Neural cell (in vitro differentiated cells): ENCODE measurements at regions not wholly inside any gene's neighbourhood (a gene's known extent, or its start where the extent isn't known, plus 50 kb on each side); places are given as distances from the start of the nearest gene placed in this dataset.
"Not testable (repeated sequence)": the region's sequence is repeated elsewhere in the genome, so short reads cannot be mapped to it uniquely, and the experiment has no call there.

ENCODE experiments used
- H2AFZ ChIP-seq: fragments of 200-600, 300-800 bp; sonication (generic), shearing (Covaris generic); 2 replicates; pipeline ENCODE4 v1.6.0; 2014; ENCODE audit warnings: low read depth, mild to moderate bottlenecking, antibody characterized with exemption, low read length, moderate library complexity
- H3F3A ChIP-seq: fragments of 200-600 bp; shearing (Covaris generic); 2 replicates; pipeline ENCODE4 v1.6.1; 2016; ENCODE audit warnings: mild to moderate bottlenecking, moderate library complexity, mixed read lengths, antibody characterized with exemption, low read length; ENCODE audit not compliant: insufficient read depth, poor library complexity, severe bottlenecking
- H3K27ac ChIP-seq: fragments of 200-600, 300-800 bp; sonication (generic), shearing (Covaris generic); 2 replicates; pipeline ENCODE4 v1.5.1; 2014; ENCODE audit warnings: mild to moderate bottlenecking, low read length, moderate library complexity
- H3K27me3 ChIP-seq: fragments of 300-800, 200-600 bp; sonication (generic), shearing (Covaris generic); 2 replicates; pipeline ENCODE4 v1.6.0; 2014; ENCODE audit warnings: mild to moderate bottlenecking, low read depth, low read length, moderate library complexity; ENCODE audit not compliant: insufficient read depth
- H3K36me3 ChIP-seq: fragments of 300-800, 200-600 bp; sonication (generic), shearing (Covaris generic); 2 replicates; pipeline ENCODE4 v1.5.1; 2014; ENCODE audit warnings: mild to moderate bottlenecking, antibody characterized with exemption, low read length, moderate library complexity; ENCODE audit not compliant: insufficient read depth
- H3K4me2 ChIP-seq: fragments of 300-800, 200-600 bp; sonication (generic), shearing (Covaris generic); 2 replicates; pipeline ENCODE4 v1.6.0; 2014; ENCODE audit warnings: mild to moderate bottlenecking, low read length
- H3K4me3 ChIP-seq: fragments of 300-800, 200-600 bp; sonication (generic), shearing (Covaris generic); 2 replicates; pipeline ENCODE4 v1.5.1; 2014; ENCODE audit warnings: mild to moderate bottlenecking, low read length, moderate library complexity
- H3K79me2 ChIP-seq: fragments of 200-600 bp; shearing (Covaris generic); replicated peaks from 2 replicates; pipeline ENCODE4 v1.6.0; 2014; ENCODE audit warnings: mild to moderate bottlenecking, low read length, moderate library complexity; ENCODE audit not compliant: insufficient read depth
- H3K9ac ChIP-seq: fragments of 300-800, 200-600 bp; sonication (generic), shearing (Covaris generic); 2 replicates; pipeline ENCODE4 v1.6.1; 2016; ENCODE audit warnings: mild to moderate bottlenecking, low read length, mixed read lengths
- H3K9me2 ChIP-seq: fragments of 200-600 bp; shearing (Covaris generic); 2 replicates; pipeline ENCODE4 v1.6.1; 2016; ENCODE audit warnings: mild to moderate bottlenecking, low read length, mixed read lengths; ENCODE audit not compliant: insufficient read depth
- H3K9me3 ChIP-seq: fragments of 200-600, 300-800 bp; sonication (generic), shearing (Covaris generic); 2 replicates; pipeline ENCODE4 v1.6.1; 2016; ENCODE audit warnings: mild to moderate bottlenecking, mixed run types, low read length, moderate library complexity, mixed read lengths
- H4K20me1 ChIP-seq: fragments of 200-600 bp; shearing (Covaris generic); 2 replicates; pipeline ENCODE4 v1.6.1; 2016; ENCODE audit warnings: mild to moderate bottlenecking, mixed run types; ENCODE audit not compliant: insufficient read depth
- CTCF ChIP-seq: fragments of 450-650 bp; IDR thresholded peaks from 2 replicates; pipeline ENCODE4 v1.5.1; 2014; ENCODE audit warnings: antibody characterized with exemption, mild to moderate bottlenecking, moderate library complexity; ENCODE audit not compliant: poor library complexity, severe bottlenecking
- EP300 ChIP-seq: fragments of 450-650 bp; conservative IDR thresholded peaks from 2 replicates; pipeline ENCODE4 v1.6.1; 2014; ENCODE audit warnings: antibody characterized with exemption, mild to moderate bottlenecking, moderate library complexity; ENCODE audit not compliant: poor library complexity, severe bottlenecking
- EZH2 ChIP-seq: fragments of 200-600, 300-800 bp; shearing (Covaris generic), sonication (generic); IDR thresholded peaks from 2 replicates; pipeline ENCODE4 v1.6.1; 2014; ENCODE audit warnings: antibody characterized with exemption, low read length, borderline replicate concordance, mild to moderate bottlenecking; ENCODE audit not compliant: insufficient read depth, poor library complexity, severe bottlenecking
- MXI1 ChIP-seq: fragments of 450-650 bp; conservative IDR thresholded peaks from 2 replicates; pipeline ENCODE4 v1.6.1; 2014; ENCODE audit warnings: antibody characterized with exemption, mild to moderate bottlenecking; ENCODE audit not compliant: poor library complexity, severe bottlenecking
- POLR2AphosphoS5 ChIP-seq: IDR thresholded peaks from 2 replicates; pipeline ENCODE4 v1.6.1; 2012
- RAD21 ChIP-seq: fragments of 450-650 bp; conservative IDR thresholded peaks from 2 replicates; pipeline ENCODE4 v1.6.1; 2014; ENCODE audit warnings: antibody characterized with exemption, mild to moderate bottlenecking, moderate library complexity
- SMC3 ChIP-seq: fragments of 450-650 bp; conservative IDR thresholded peaks from 2 replicates; pipeline ENCODE4 v1.6.1; 2014; ENCODE audit warnings: antibody characterized with exemption, mild to moderate bottlenecking, moderate library complexity; ENCODE audit not compliant: poor library complexity
- TAF1 ChIP-seq: IDR thresholded peaks from 2 replicates; pipeline ENCODE4 v1.6.1; 2012; ENCODE audit warnings: low read depth
- TF ChIP-seq, protein P1 (sequence below): IDR thresholded peaks from 2 replicates; pipeline ENCODE4 v1.6.1; 2012; ENCODE audit warnings: borderline replicate concordance

GRCh38 chr5:125683669-125684068 is 739.5 kb upstream of the GRAMD2B start:
- no peaks in the 10 kb centered on the region for H4K20me1 ChIP-seq
- no peak overlapping the region for H3K9ac ChIP-seq
- peaks cover 6% of the 10 kb centered on the region for H3K9me3 ChIP-seq
- H3K4me2 ChIP-seq = no peak overlapping the region
- H3K9me2 ChIP-seq = no peaks in the 10 kb centered on the region
- H3K79me2 ChIP-seq = no peaks in the 10 kb centered on the region
- no peaks in the 10 kb centered on the region for H3K27me3 ChIP-seq
- no peak overlapping the region for H3K27ac ChIP-seq
- H2AFZ ChIP-seq = no peak overlapping the region
- H3K4me3 ChIP-seq = no peak overlapping the region
- H3F3A ChIP-seq = no peaks in the 10 kb centered on the region
- TF ChIP-seq TAF1 (no peak), RAD21 (no peak), EZH2 (no peak), CTCF (no peak), SMC3 (no peak), MXI1 (no peak), POLR2AphosphoS5 (no peak), EP300 (no peak)
- TF ChIP-seq, protein P1, sequence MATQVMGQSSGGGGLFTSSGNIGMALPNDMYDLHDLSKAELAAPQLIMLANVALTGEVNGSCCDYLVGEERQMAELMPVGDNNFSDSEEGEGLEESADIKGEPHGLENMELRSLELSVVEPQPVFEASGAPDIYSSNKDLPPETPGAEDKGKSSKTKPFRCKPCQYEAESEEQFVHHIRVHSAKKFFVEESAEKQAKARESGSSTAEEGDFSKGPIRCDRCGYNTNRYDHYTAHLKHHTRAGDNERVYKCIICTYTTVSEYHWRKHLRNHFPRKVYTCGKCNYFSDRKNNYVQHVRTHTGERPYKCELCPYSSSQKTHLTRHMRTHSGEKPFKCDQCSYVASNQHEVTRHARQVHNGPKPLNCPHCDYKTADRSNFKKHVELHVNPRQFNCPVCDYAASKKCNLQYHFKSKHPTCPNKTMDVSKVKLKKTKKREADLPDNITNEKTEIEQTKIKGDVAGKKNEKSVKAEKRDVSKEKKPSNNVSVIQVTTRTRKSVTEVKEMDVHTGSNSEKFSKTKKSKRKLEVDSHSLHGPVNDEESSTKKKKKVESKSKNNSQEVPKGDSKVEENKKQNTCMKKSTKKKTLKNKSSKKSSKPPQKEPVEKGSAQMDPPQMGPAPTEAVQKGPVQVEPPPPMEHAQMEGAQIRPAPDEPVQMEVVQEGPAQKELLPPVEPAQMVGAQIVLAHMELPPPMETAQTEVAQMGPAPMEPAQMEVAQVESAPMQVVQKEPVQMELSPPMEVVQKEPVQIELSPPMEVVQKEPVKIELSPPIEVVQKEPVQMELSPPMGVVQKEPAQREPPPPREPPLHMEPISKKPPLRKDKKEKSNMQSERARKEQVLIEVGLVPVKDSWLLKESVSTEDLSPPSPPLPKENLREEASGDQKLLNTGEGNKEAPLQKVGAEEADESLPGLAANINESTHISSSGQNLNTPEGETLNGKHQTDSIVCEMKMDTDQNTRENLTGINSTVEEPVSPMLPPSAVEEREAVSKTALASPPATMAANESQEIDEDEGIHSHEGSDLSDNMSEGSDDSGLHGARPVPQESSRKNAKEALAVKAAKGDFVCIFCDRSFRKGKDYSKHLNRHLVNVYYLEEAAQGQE = no peak
- H3K36me3 ChIP-seq = no peaks in the 10 kb centered on the region

GRCh38 chr5:125685771-125686170 is 737.4 kb upstream of the GRAMD2B start:
- Histone ChIP-seq H3F3A (no peaks in the 10 kb centered on the region), H3K9ac (no peak overlapping the region), H3K9me2 (no peaks in the 10 kb centered on the region), H2AFZ (no peak overlapping the region), H3K27me3 (no peaks in the 10 kb centered on the region), H3K27ac (no peak overlapping the region), H3K9me3 (peaks cover 6% of the 10 kb centered on the region), H4K20me1 (no peaks in the 10 kb centered on the region), H3K79me2 (no peaks in the 10 kb centered on the region), H3K36me3 (no peaks in the 10 kb centered on the region), H3K4me3 (no peak overlapping the region), H3K4me2 (no peak overlapping the region)
- TF ChIP-seq, protein P1 = no peak
- TF ChIP-seq SMC3 (no peak), MXI1 (no peak), EZH2 (no peak), EP300 (no peak), CTCF (no peak), RAD21 (no peak), POLR2AphosphoS5 (no peak), TAF1 (no peak)

GRCh38 chr5:125691738-125692530 is 731.3 kb upstream of the GRAMD2B start:
- H3K4me2 ChIP-seq, H3K9me3 ChIP-seq, H3F3A ChIP-seq, H3K79me2 ChIP-seq, H2AFZ ChIP-seq, H3K4me3 ChIP-seq, H3K9ac ChIP-seq, H4K20me1 ChIP-seq, H3K27ac ChIP-seq, H3K9me2 ChIP-seq, H3K27me3 ChIP-seq, H3K36me3 ChIP-seq: not testable (repeated sequence)
